Cardiac fibroblast (primary cell): ENCODE measurements at regions not wholly inside any gene's neighbourhood (a gene's known extent, or its start where the extent isn't known, plus 50 kb on each side); places are given as distances from the start of the nearest gene placed in this dataset.

Experiments
- DNase-seq, 2 donors: peaks; one replicate each; pipeline versions ENCODE4 v3.0.0 to v3.0.0-alpha.2; 2010; ENCODE audit warnings: low read depth in 2 of 2
- H3K4me3 ChIP-seq, 2 donors: replicated peaks in 1 of 2; 1 replicate in 1 of 2; 2 replicates in 1 of 2; pipeline ENCODE4 v1.5.1; 2011; ENCODE audit warnings: low read depth in 2 of 2, low read length in 2 of 2, mild to moderate bottlenecking in 2 of 2, moderate library complexity in 1 of 2
- TF ChIP-seq, protein P1 (sequence below): IDR thresholded peaks from one replicate; pipeline ENCODE4 v1.5.1; 2011; ENCODE audit warnings: low read depth, mild to moderate bottlenecking, low read length, inconsistent platforms

DNA sequence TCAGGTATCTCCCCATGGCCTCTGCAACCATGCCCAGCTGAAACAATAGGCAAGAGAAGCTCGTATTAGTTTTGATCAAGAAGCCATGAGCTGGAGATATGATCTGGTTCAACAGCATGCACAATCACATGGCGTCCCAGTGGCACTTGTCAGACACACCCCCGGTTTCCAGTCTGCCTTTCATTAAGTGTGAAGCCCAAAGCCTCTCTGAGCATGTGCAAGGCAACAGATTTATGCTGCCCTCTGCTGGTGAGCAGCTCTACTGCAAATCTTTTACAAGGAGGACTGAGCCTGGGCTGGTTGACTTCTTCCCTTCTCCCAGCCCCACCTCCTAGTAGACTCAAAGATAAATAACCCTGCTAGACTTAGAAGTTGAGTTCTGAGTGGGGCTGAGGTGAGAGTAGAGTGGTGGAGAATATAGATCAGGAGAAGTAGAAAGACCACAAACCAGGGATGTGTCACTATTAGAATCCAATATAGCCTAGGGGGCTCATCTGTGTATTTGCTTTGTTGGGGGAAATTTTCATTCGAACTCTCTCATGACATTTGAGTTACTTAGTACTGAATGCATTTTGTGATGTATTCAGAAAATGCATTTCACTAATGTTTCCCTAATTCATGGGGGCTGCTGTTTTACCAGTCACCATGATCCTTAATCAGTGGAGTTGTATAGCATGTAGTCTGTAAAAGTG is 53.7 kb upstream of the MBIP start:
- DNase-seq, result peak; percentile 82 to 84
- TF ChIP-seq, protein P1, sequence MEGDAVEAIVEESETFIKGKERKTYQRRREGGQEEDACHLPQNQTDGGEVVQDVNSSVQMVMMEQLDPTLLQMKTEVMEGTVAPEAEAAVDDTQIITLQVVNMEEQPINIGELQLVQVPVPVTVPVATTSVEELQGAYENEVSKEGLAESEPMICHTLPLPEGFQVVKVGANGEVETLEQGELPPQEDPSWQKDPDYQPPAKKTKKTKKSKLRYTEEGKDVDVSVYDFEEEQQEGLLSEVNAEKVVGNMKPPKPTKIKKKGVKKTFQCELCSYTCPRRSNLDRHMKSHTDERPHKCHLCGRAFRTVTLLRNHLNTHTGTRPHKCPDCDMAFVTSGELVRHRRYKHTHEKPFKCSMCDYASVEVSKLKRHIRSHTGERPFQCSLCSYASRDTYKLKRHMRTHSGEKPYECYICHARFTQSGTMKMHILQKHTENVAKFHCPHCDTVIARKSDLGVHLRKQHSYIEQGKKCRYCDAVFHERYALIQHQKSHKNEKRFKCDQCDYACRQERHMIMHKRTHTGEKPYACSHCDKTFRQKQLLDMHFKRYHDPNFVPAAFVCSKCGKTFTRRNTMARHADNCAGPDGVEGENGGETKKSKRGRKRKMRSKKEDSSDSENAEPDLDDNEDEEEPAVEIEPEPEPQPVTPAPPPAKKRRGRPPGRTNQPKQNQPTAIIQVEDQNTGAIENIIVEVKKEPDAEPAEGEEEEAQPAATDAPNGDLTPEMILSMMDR, result peak; percentile 84
- H3K4me3 ChIP-seq, result no peak overlapping the region
